H1 (cell line): ENCODE measurements at regions not wholly inside any gene's neighbourhood (a gene's known extent, or its start where the extent isn't known, plus 50 kb on each side); places are given as distances from the start of the nearest gene placed in this dataset.

Experiments used
- EZH2 ChIP-seq: fragments of 200-600 bp; sonication (generic); IDR thresholded peaks from 2 replicates; pipeline ENCODE4 v1.7.1; 2012; ENCODE audit warnings: low read depth, mild to moderate bottlenecking, moderate library complexity, low read length, inconsistent platforms; ENCODE audit not compliant: severe bottlenecking

DNA sequence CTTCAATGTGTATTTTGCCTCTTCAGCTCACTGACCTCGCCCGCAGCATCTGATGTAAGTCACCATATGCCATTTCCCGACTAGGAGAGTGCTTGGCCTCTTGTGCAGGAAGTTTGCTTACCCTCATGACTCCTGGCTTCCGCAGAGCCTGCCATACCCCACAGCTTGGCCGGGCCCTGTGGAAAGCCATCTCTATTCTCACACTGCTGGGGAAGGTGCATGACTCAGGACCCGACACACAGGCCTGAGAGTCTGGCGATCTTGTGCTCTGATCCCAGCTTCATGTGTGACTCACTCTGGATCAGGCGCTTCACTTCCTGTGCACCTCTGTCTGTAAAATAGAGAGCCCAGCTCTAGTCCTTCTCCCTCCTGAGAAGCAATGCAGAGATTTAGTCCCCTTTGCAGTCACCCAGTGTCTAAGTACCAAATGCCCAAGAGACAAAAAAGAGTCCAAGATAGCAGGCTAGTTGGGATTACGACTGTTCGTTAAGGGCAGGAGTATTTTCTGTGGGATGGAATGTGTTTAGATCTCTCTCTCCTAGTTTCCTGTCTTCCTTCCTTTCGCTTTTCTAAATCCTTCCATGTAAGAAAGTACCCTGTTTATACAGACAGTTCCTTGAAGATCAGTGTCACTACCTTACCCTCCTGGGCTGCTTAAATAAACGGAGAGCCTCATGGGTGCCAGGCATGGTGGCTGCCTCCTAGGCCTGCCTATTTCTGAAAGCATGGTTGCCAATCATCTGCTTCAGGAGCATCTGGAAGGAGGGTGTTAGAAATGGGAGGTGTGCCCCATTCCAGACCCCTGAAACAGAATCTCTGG, 62.8 kb upstream of the KIF26B start (continued):
- no peak for TF ChIP-seq EZH2
